Middle frontal gyrus (tissue), 1 donor: ENCODE measurements at regions not wholly inside any gene's neighbourhood (a gene's known extent, or its start where the extent isn't known, plus 50 kb on each side); places are given as distances from the start of the nearest gene placed in this dataset.

Source experiments
- DNase-seq: peaks from one replicate; pipeline ENCODE4 v3.0.0-alpha.2; 2015; ENCODE audit warnings: low spot score; ENCODE audit errors: extremely low spot score

GRCh38 chr11:130583801-130584211, 135.4 kb downstream of the ADAMTS15 start:
- no peak for DNase-seq

DNA sequence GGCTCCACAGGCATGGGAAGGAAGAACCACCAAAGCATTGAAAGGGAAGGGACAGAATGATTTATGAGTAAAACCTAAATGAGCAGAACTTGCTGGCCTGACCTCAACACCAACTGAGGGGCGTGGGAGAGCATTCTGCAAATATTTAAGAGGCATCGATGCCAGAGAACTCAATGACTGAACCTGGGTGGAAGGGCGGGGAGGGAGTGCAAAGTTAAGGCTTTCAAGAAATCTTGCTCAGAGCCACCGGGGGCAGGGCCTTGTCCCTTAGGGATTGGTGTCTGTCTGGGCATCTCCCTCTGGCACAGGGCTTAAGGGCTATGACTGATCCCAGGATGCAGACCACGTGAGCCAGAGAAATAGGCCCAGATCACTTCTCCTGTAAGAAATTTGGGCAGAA, 137.1 kb downstream of the ADAMTS15 start:
- no peak for DNase-seq

DNA sequence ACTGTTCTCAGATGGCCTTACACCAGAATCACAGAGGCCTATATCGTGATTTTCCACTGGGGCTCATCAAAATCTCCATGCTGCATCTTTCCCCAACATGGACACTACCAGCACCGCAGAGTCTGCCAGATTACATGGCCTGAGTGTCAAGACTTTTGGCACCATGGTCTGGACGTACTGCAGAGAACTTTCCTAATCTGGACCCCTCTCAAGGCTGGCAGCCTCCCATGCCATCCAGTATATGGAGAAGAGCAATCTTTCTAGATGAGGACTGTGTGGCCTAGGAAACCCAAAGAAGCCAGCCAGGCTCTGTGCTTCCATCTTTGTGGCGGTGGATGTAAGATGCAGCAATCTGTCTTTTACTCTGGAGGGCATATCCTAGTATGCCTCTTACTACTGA, 139.2 kb downstream of the ADAMTS15 start:
- no peak for DNase-seq

GRCh38 chr11:130588471-130588870, 140.0 kb downstream of the ADAMTS15 start:
- no peak for DNase-seq

- DNase-seq, result no peak
These were observed 143.6 kb downstream of the ADAMTS15 start for GRCh38 chr11:130592056-130592455.

GRCh38 chr11:130593064-130593463, 144.6 kb downstream of the ADAMTS15 start:
- DNase-seq, result no peak

GRCh38 chr11:130598433-130598832, 150.0 kb downstream of the ADAMTS15 start:
- DNase-seq, result no peak

DNA sequence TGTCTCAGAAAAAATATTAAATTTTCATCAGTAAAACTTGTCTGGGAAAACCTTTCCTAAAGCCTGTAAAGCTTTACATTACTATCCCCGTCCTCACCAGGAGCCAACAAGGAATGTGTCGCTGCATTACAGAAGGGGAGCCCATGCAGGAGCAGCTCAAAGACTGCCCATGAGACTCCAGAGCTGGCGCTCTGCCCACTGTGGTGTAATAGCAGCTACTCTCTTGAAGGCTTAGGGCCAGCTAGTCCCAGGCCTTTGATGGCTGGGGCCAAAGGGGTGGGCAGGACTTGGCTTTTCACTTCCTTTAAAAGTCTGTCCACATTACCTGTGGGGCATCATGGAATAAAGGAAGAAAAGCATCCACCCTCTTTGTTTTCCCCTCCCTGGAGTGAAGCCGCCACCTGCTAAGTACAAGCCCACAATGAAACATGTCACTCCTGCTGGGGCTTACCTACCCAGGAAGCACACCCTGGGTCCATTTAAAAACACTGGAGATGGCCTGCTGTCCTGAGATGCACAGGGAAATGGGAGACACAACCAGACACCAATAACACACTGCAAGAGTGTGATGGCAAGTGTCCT, 150.7 kb downstream of the ADAMTS15 start:
- no peak for DNase-seq

- DNase-seq, result no peak
These were observed 151.7 kb downstream of the ADAMTS15 start for GRCh38 chr11:130600139-130600538.

GRCh38 chr11:130600616-130601015, 152.2 kb downstream of the ADAMTS15 start:
- DNase-seq, result no peak

GRCh38 chr11:130601141-130601540, 152.7 kb downstream of the ADAMTS15 start:
- no peak for DNase-seq

- DNase-seq, result no peak
These were observed 153.5 kb downstream of the ADAMTS15 start for GRCh38 chr11:130601764-130602460.

- DNase-seq, result no peak
These were observed 154.3 kb downstream of the ADAMTS15 start for GRCh38 chr11:130602641-130603334.

DNA sequence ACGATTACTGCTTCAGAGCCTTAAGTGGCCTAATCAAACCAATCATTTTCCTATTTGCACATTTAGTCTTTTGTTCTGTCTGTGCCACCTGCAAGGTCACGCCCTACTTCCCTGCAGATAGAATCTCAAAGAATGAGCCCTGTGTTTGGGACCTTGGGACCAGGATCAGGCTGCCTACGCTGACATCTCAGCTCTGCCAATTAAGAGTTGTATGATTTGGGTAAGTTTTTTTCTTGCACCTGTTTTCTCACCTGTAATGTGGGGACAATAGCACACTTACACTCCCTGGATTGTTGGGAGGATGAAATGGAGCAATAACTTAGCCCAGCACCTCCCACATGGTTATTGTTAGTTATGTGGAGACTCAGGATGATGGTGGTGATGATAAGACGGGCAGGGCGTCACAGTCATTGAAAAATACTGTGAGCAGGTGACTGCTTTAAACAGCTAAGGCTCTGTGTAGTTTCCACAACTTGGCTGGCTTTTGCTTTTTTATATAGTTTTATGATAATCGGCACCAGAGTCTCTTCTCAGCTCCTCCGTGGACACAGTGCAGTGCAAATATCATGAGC, 155.0 kb downstream of the ADAMTS15 start:
- DNase-seq, result no peak

DNA sequence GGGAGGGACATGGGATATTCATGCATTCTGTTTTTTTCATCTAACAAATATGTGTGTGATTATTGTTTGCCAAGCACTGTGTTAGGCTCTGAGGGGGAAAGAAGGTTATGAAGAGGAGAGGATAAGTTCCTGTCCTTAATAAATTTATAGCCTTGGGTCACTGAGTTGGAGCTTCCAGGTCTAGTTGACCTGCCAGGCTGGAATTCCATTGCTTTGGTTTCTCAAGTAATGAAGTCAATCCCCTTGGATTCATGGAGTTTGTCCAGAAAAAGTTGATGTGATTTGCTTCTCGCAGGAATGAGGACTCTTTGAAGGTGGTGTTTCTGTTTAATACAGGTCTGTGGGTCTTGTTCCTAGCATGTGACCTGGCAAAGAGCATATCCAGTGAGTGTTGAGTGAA, 156.2 kb downstream of the ADAMTS15 start:
- no peak for DNase-seq

DNA sequence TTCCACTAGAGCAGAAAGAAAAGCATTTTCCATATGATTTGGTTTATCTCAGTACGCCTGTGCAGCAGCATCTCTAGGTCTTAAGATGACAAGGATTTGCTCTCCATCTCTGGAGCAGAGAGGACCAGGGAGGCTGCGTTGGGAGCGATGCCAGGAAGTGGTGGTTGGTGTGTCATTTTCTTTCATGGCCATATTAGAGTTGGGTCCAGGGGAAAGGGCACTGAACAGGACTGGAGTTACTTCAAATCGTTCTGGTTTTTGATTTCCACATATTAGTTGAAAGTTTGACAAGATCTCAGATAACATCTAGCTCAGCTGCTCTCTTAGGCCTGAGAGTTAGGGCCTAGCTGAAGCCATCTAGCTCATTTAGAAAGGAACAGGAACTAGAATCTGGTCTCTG, 157.7 kb downstream of the ADAMTS15 start:
- no peak for DNase-seq

- DNase-seq, result no peak
These were observed 158.5 kb downstream of the ADAMTS15 start for GRCh38 chr11:130606781-130607511.

GRCh38 chr11:130608287-130608686, 159.8 kb downstream of the ADAMTS15 start:
- DNase-seq, result no peak

DNA sequence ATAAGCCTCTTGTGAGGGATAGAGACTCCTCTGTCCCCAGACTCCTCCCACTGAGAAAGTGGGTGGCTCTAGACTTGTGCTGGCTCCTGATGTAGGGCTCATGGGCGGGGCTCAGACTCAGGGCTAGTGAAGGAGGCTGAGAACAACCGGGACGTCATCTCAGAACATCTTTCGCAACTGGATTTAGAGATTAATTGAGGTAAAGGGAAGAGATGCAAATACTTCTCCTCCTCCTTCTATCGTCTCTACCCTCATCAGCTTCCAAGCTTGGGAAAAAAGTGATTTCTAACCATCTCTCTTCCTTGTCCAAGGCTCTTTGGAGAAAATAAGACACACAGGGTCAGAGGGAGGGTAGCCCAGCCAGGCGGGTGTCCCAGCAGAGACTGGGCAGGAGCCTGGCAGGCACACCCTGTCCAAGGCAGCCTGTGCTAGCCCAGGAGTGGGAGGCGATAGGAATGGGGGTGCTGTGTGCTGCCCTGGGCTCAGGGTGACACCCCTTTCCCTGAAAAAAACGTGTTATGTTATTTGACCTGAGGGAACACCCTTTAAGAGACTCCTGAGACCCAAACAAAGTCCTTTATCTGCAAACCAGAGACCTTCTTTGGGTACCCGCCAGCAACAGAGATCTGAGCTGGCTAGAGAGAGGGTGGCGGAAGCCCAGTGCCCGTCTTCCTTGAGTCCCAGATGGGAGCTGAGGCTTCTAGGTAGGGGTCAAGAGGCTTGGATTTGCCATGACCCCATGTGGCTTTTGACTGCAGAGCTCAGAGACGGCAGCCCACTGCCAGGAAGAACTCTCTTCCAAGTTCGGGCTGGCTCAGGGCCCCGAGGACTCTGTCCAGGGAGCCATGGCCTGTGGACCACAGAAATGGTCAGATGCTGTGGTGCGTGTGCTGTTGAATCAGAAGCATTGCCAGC, 160.9 kb downstream of the ADAMTS15 start:
- DNase-seq, result no peak

GRCh38 chr11:130611791-130612251, 163.4 kb downstream of the ADAMTS15 start:
- no peak for DNase-seq
